HG03025 (cell line): ENCODE measurements at regions not wholly inside any gene's neighbourhood (a gene's known extent, or its start where the extent isn't known, plus 50 kb on each side); places are given as distances from the start of the nearest gene placed in this dataset.

Experiments used
- ATAC-seq: cut with Tn5 transposase; IDR thresholded peaks from one replicate; pipeline ENCODE4 v1.9.1; 2021; ENCODE audit warnings: mild to moderate bottlenecking, moderate library complexity; ENCODE audit not compliant: unreplicated experiment, low FRiP score

GRCh38 chr16:65196420-65197075 is 74.7 kb upstream of the CDH11 start:
- ATAC-seq = no peak

DNA sequence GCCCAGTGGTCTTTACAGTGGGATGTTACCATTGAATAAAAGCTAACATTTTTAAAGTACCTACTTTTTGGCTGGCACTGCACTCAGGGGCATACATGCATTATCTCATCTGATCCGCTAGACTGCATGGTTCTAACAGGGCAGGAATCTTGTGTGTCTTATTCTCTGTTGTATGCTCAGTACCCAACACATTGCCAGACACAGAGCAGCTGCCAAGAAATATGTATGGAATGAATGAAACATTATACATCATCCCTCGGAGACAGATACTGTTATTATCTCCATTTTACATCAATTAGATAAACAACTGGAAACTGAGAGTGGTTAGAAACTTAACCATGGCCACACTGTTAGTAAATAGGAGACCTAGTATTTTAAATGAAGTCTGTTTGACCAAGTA is 74.1 kb upstream of the CDH11 start:
- no peak for ATAC-seq

- ATAC-seq = no peak
Observed at GRCh38 chr16:65185241-65185778, 63.4 kb upstream of the CDH11 start.

DNA sequence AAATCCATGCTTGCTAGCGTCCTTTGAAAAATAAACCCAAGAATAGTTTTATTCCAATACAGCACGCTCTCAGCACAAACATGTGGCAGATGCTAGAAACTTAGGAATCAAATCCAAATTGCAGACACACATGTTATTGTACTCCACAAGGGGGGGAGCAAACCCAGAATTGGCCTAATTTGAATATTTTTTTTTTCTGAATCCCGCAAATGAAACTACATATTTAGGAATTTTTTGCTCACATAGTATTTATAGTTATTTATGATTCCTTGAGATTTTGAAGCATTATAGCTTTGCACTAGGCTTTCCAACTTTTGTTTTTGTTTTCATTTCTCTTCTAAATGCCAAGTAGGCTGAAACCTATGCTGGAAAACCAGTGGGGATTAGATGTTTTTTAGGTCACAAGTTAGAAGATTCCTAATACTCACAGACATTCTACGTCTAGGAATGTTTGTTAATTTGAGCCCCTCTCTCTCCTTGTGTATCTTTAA is 59.3 kb upstream of the CDH11 start:
- ATAC-seq = no peak

DNA sequence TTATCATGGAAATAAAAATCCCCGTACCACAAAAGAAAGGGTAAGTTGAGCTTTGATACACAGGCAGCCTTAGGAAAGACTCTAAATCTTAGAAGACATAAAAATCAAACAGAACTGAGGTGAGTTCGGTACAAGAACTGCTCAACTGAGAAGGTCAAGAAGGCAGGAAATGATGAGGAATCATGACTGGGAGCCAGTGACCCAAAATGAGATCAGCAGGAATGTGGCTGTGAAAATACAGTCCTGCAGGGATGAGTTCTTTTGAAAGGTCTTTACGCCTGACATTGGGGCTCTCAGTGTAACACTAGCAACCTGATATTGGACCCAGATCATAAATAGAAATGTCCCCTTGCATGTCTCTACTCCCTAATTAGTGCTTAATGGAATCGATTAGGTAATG is 56.3 kb upstream of the CDH11 start:
- ATAC-seq = no peak

DNA sequence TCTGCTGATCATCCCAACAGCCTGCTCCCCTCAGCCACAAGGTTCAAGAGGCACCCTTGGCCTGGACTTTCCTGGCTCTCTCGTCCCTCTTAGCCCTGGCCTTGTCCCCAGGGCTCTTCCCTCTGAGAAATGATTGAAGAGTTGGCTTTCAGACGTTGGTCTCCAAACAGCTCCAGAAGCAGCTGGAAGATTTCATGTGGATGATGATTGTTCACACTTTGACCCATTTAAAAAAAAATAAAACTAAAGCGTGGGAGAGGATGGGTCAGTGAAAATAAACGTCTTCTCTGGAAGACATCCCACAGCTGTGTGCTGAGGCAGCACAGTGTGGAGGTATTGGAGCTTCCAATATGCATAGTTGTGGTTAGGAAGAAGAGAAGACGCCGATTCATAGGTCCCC is 54.7 kb upstream of the CDH11 start:
- no peak for ATAC-seq

DNA sequence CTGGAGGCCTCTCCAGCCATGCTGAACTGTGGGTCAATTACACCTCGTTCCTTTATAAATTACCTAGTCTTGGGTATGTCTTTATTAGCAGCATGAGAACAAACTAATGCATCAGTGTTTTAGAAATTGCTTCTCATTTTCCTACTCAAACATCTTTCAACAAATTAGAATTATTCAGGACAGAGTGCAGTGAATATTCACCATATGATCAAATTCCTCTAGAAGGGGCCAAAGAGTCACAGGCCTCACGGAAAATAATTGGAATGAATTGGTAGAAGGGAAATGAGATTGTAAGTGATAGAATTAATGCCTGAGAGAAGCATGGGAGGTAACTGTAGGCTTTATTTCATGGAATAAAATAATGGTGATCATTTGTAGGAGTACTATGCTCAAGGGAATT is 50.5 kb upstream of the CDH11 start:
- no peak for ATAC-seq
